ENCODE measurements at regions not wholly inside any gene's neighbourhood (a gene's known extent, or its start where the extent isn't known, plus 50 kb on each side); places are given as distances from the start of the nearest gene placed in this dataset.
"Not testable (repeated sequence)": the region's sequence is repeated elsewhere in the genome, so short reads cannot be mapped to it uniquely, and the experiment has no call there.

DNA sequence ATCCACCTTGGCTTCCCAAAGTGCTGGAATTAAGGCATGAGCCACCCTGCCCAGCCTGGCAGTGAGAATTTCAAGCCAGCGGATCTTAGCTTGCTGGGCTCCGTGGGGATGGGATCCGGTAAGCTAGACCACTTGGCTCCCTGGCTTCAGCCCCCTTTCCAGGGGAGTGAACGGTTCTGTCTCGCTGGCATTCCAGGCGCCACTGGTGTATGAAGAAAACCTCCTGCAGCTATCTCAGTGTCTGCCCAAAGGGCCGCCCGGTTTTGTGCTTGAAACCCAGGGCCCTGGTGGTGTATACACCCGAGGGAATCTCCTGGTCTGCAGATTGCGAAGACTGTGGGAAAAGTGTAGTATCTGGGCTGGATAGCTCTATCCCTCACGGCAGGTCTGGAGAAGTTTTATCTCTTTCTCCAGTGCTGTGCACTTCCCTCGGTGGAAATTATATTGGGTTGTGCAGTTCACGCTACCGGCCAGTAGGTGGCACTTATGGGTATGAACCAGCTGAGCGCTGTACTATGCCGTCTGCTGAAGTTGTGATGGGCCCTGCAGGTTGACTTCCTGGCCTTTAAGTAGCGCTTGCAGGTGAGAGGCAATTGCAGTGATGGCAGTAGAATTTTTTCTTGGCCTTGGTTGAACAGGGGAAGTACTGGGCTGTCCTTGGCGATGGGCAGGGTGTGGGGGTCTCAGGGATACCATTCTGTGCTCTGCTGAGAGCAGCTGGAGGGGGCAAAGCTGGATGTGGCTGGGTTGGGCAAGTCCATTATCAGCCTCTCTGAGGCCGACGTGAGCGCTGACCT is 138.0 kb upstream of the MTPN start:
- Histone ChIP-seq H3K4me3 (ENCODE audit: low read length) (no peak overlapping the region), H3K36me3 (ENCODE audit: low read depth, low read length) (no peaks in the 10 kb centered on the region), H3K9me2 (replicated peaks; ENCODE audit: low read length) (no peaks in the 10 kb centered on the region), H3K27me3 (ENCODE audit: low read length) (peaks cover 4% of the 10 kb centered on the region; the same call in 1 of the 2 replicates), H3K4me2 (ENCODE audit: low read length) (no peak overlapping the region), H4K20me1 (ENCODE audit: low read length) (no peaks in the 10 kb centered on the region), H2AFZ (ENCODE audit: low read length) (no peak overlapping the region), H3K27ac (ENCODE audit: low read length) (no peak overlapping the region), H3K9me3 (ENCODE audit: low read length) (no peaks in the 10 kb centered on the region), H3K79me2 (ENCODE audit: low read length) (no peaks in the 10 kb centered on the region), H3K4me1 (ENCODE audit: insufficient read depth, low read length) (no peaks in the 10 kb centered on the region), H3K9ac (ENCODE audit: low read length) (no peak overlapping the region), H3F3A (ENCODE audit: low read length, unreplicated experiment) (no peaks in the 10 kb centered on the region)
- ChIA-PET CTCF (interaction anchor here (0.6 kb wide), 1 partner anchor 320 kb away, joined by 3 read pairs; no protein-coding TSS in a partner anchor), POLR2A (ENCODE audit: unreplicated experiment) (no interaction called here)
- peak; percentile 72 for DNase-seq
- no TSS peak for BruUV-seq (replicated peaks)
- no peak for TF ChIP-seq EZH2phosphoT487 (IDR thresholded peaks at IDR 0.05; ENCODE audit: borderline replicate concordance, low read length)
- TF ChIP-seq, protein P1, sequence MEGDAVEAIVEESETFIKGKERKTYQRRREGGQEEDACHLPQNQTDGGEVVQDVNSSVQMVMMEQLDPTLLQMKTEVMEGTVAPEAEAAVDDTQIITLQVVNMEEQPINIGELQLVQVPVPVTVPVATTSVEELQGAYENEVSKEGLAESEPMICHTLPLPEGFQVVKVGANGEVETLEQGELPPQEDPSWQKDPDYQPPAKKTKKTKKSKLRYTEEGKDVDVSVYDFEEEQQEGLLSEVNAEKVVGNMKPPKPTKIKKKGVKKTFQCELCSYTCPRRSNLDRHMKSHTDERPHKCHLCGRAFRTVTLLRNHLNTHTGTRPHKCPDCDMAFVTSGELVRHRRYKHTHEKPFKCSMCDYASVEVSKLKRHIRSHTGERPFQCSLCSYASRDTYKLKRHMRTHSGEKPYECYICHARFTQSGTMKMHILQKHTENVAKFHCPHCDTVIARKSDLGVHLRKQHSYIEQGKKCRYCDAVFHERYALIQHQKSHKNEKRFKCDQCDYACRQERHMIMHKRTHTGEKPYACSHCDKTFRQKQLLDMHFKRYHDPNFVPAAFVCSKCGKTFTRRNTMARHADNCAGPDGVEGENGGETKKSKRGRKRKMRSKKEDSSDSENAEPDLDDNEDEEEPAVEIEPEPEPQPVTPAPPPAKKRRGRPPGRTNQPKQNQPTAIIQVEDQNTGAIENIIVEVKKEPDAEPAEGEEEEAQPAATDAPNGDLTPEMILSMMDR (conservative IDR thresholded peaks at IDR 0.05; ENCODE audit: low read depth, low read length) = peak; percentile 67
- intact Hi-C loops (cut with micrococcal nuclease) = no loop called here
- ATAC-seq = peak; percentile 73

DNA sequence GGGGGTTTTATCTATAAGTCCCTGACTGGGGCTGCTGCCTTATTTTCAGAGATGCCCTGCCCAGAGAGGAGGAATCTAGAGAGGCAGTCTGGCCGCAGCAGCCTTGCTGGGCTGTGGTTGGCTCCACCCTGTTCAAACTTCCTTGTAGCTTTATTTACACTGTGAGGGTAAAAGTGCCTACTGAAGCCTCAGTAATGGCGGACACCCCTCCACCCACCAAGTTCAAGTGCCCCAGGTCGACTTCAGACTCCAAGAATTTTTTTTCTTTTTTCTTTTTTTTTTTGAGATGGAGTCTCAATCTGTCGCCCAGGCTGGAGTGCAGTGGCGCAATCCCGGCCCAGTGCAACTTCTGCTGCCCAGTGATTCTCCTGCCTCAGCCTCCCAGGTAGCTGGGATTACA is 137.3 kb upstream of the MTPN start:
- H3F3A ChIP-seq (ENCODE audit: low read length, unreplicated experiment); DNase-seq; H3K4me3 ChIP-seq (ENCODE audit: low read length); H3K4me1 ChIP-seq (ENCODE audit: insufficient read depth, low read length); H4K20me1 ChIP-seq (ENCODE audit: low read length); BruUV-seq (replicated peaks); H3K9me3 ChIP-seq (ENCODE audit: low read length); POLR2A ChIA-PET (ENCODE audit: unreplicated experiment); CTCF ChIA-PET; H3K36me3 ChIP-seq (ENCODE audit: low read depth, low read length); H3K79me2 ChIP-seq (ENCODE audit: low read length); H2AFZ ChIP-seq (ENCODE audit: low read length); H3K27me3 ChIP-seq (ENCODE audit: low read length); H3K27ac ChIP-seq (ENCODE audit: low read length); H3K9me2 ChIP-seq (replicated peaks; ENCODE audit: low read length); intact Hi-C loops (cut with micrococcal nuclease); H3K9ac ChIP-seq (ENCODE audit: low read length); H3K4me2 ChIP-seq (ENCODE audit: low read length); ATAC-seq: not testable (repeated sequence)

DNA sequence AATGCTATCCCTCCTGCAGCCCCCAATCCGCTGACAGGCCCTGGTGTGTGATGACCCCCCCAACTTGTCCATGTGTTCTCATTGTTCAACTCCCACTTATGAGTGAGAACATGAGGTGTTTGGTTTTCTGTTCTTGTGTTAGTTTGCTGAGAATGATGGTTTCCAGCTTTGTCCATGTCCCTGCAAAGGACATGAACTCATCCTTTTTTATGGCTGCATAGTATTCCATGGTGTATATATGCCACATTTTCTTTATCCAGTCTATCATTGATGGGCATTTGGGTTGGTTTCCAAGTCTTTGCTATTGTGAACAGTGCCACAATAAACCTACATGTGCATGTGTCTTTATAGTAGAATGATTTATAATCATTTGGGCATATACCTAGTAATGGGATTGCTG is 131.9 kb upstream of the MTPN start:
- H4K20me1 ChIP-seq (ENCODE audit: low read length); H3K27me3 ChIP-seq (ENCODE audit: low read length); H3F3A ChIP-seq (ENCODE audit: low read length, unreplicated experiment); CTCF ChIA-PET; H2AFZ ChIP-seq (ENCODE audit: low read length); H3K79me2 ChIP-seq (ENCODE audit: low read length); H3K9me2 ChIP-seq (replicated peaks; ENCODE audit: low read length); intact Hi-C loops (cut with micrococcal nuclease); BruUV-seq (replicated peaks); H3K9me3 ChIP-seq (ENCODE audit: low read length); H3K4me2 ChIP-seq (ENCODE audit: low read length); POLR2A ChIA-PET (ENCODE audit: unreplicated experiment); H3K4me3 ChIP-seq (ENCODE audit: low read length); H3K4me1 ChIP-seq (ENCODE audit: insufficient read depth, low read length); H3K36me3 ChIP-seq (ENCODE audit: low read depth, low read length); H3K9ac ChIP-seq (ENCODE audit: low read length); DNase-seq; ATAC-seq; H3K27ac ChIP-seq (ENCODE audit: low read length): not testable (repeated sequence)

DNA sequence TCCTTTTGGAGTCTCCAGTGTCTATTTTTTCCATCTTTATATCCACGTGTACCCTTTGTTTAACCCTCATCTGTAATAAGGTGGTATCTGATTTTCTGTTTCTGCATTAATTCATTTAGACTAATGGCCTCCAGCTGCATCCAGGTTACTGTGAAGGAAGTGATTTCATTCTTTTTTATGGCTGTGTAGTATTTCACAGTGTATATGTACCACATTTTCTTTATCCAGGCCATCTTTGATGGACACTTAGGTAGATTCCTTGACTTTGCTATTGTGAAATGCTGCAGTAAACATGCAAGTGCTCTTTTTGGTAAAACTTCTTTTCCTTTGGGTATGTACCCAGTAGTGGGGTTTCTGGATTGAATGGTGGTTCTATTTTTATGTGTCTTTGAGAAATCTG is 128.0 kb upstream of the MTPN start:
- CTCF ChIA-PET = no interaction called here
- POLR2A ChIA-PET (ENCODE audit: unreplicated experiment) = no interaction called here
- no TSS peak for BruUV-seq (replicated peaks)

More for the DNA sequence above, 128.0 kb upstream of the MTPN start:
- Histone ChIP-seq H3K9ac (ENCODE audit: low read length) (no peak overlapping the region), H3K36me3 (ENCODE audit: low read depth, low read length) (no peaks in the 10 kb centered on the region), H3K27me3 (ENCODE audit: low read length) (peaks cover 13% of the 10 kb centered on the region), H3K4me3 (ENCODE audit: low read length) (no peak overlapping the region), H3K9me2 (replicated peaks; ENCODE audit: low read length) (no peaks in the 10 kb centered on the region), H3K4me1 (ENCODE audit: insufficient read depth, low read length) (no peaks in the 10 kb centered on the region), H3K4me2 (ENCODE audit: low read length) (no peak overlapping the region), H3K27ac (ENCODE audit: low read length) (no peak overlapping the region), H4K20me1 (ENCODE audit: low read length) (no peaks in the 10 kb centered on the region), H2AFZ (ENCODE audit: low read length) (no peak overlapping the region), H3K9me3 (ENCODE audit: low read length) (no peaks in the 10 kb centered on the region), H3F3A (ENCODE audit: low read length, unreplicated experiment) (no peaks in the 10 kb centered on the region), H3K79me2 (ENCODE audit: low read length) (no peaks in the 10 kb centered on the region)
- no peak for TF ChIP-seq EZH2phosphoT487 (IDR thresholded peaks at IDR 0.05; ENCODE audit: borderline replicate concordance, low read length)
- TF ChIP-seq, protein P1 (conservative IDR thresholded peaks at IDR 0.05; ENCODE audit: low read depth, low read length) = no peak
- no peak for TF ChIP-seq EZH2 (IDR thresholded peaks at IDR 0.05; ENCODE audit: low read length, unreplicated experiment)
- DNase-seq = no peak
- intact Hi-C loops (cut with micrococcal nuclease) = no loop called here
- no peak for ATAC-seq
